NCI-H524 treated with DMSO at 0.1 percent for 48 hours (cell line): ENCODE measurements at regions not wholly inside any gene's neighbourhood (a gene's known extent, or its start where the extent isn't known, plus 50 kb on each side); places are given as distances from the start of the nearest gene placed in this dataset.
"Not testable (repeated sequence)": the region's sequence is repeated elsewhere in the genome, so short reads cannot be mapped to it uniquely, and the experiment has no call there.

Experiments
- DNase-seq: peaks from one replicate; lab custom pipeline; 2025; lab: John Stamatoyannopoulos, UW

DNA sequence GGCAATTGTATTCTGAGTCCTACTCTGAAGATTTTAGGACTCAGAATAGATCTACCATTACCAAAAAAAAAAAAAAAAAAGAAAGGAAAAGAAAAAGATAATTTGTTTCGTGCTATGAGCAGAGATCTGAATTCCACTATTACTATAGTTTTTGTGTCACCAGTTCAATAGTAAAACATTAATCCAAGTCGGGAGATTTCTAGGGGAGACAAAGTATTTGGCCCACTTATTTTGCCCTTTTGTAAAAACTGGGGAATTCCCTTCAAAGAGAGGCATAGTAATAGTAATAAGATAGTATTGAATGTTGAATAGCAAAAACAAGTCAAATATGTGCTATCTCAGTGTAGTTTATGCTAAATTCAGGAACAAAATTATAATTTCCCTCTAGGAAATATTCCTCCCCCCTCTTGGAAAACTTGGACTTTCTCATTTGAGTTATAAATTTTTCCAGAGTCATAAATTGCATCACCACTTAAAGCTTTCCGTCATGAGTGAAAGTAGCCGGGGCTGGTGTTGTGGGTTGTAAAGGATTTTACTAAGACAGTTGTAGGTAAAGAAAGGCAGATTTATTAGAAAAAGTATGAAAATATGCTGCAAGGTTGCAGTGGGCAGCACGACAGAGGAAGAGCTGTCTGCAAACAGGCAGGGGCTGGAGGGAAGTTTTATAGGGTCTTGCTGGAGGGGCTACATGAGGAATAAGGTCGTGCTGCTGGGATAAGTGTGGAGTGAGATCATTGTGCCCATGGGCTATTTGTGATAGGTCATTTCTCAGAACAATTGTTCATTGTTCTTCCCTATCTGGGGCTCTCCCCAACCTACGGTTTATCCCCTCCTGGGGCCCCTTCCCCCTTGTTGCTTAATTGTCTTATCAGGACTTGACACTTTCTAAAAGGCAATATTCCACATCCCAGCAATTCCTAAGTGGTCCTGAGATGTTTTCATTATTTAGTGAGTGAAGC lies 1009.9 kb downstream of the PLA2G4A start:
- DNase-seq, result no peak

GRCh38 chr1:187839873-187840272 lies 1011.1 kb downstream of the PLA2G4A start:
- no peak for DNase-seq

- no peak for DNase-seq
Observed at GRCh38 chr1:187840557-187840956, 1011.8 kb downstream of the PLA2G4A start.

GRCh38 chr1:187842406-187843165 lies 1013.8 kb downstream of the PLA2G4A start:
- DNase-seq, result no peak

DNA sequence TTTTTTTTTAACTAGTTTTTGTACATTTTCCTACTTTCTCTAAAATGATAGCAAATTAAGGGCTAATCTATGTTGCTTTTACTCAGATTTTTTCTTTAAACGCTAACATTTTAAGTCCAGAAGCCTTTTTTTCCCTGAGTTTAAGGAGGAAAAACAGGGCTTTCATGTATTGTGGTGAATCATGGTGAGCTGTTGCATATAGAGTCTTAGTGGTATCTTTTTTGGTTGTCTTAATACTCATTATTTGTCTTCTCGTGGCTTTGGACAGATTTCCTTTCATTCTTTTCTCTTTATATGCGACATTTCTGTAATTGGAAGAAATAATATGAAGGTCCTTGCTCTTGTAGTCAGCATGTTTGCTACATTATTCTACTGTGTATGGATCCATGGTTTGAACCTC lies 1015.6 kb downstream of the PLA2G4A start:
- no peak for DNase-seq

DNA sequence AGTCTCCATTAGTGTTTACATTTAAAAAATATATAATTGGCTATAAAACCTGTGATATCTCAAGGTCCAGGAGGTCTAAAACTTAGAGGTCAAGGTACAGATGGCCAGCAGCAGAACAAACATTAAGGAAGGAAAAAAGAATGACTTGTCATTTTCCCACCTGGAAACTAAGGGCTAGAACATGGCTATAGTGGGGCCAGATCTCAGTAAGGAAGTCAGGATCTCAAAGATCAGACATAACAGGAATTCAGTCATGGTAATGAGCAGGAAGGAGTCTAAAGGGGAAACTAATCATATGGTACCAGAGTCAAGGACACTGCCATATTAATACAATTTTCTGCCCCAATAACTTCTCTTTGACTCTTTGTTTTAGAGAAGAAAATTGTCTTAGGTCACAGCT lies 1018.8 kb downstream of the PLA2G4A start:
- DNase-seq, result no peak

GRCh38 chr1:187848321-187848720 lies 1019.6 kb downstream of the PLA2G4A start:
- no peak for DNase-seq

DNA sequence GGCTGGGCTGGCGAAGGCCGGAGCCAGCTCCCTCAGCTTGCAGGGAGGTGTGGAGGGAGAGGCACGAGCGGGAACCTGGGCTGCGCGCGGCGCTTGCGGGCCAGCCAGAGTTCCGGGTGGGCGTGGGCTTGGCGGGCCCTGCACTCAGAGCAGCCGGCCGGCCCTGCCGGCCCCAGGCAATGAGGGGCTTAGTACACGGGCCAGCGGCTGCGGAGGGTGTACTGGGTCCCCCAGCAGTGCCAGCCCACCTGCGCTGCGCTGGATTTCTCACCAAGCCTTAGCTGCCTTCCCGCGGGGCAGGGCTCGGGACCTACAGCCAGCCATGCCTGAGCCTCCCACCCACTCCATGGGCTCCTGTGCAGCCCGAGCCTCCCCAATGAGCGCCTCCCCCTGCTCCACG lies 1021.4 kb downstream of the PLA2G4A start:
- not testable (repeated sequence) for DNase-seq

GRCh38 chr1:187853505-187853904 lies 1024.8 kb downstream of the PLA2G4A start:
- DNase-seq, result no peak

DNA sequence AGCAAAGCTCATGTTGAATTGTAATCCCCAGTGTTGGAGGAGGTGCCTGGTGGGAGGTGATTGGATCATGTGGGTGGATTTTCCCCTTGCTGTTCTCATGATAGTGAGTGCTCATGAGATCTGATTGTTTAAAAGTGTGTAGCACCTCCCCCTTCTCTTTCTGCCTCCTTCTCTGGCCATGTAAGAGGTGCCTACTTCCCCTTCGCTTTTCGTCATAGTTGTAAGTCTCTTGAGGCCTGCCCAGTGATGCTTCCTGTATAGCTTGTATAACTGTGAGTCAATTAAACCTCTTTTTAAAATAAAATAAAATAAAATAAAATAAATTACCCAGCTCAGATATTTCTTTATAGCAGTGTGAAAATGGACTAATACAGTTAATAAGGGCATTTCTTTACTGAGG lies 1025.7 kb downstream of the PLA2G4A start:
- no peak for DNase-seq

DNA sequence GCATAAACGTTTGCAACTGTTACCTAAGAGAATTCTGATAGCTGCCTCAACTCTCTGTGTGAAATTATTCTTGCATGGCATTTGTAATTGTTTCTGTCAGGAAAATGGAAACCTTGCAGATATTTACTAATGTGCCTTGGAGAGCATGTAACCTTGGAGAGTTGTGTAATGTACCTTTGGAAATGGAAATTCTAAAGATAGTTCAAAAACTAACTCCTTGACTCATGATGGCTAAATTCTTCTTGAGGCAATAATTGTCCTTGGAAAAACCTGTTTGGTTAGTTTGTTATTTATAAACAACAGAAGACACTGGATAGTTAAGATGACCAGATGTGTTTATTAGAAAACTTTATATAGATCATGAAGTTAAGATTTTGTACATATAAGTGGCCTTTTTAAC lies 1033.8 kb downstream of the PLA2G4A start:
- no peak for DNase-seq

DNA sequence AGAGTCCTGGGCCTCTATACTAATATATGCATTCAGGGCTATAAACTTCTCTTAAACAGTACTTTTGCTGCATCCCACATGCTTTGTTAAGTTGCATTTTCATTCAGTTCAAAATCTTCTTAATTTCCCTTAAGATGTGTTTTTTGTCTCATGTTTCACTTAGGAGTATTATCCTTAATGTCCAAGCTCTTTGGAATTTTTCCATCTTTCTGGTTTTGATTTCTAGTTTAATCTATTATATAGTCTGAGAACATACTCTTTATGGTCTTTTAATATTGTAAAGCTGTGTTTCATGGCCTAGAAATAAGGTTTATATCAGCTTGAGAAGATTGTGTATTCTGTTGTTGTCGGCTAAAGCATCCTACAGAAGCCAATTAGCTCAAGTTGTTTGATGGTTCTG lies 1041.8 kb downstream of the PLA2G4A start:
- DNase-seq, result no peak

DNA sequence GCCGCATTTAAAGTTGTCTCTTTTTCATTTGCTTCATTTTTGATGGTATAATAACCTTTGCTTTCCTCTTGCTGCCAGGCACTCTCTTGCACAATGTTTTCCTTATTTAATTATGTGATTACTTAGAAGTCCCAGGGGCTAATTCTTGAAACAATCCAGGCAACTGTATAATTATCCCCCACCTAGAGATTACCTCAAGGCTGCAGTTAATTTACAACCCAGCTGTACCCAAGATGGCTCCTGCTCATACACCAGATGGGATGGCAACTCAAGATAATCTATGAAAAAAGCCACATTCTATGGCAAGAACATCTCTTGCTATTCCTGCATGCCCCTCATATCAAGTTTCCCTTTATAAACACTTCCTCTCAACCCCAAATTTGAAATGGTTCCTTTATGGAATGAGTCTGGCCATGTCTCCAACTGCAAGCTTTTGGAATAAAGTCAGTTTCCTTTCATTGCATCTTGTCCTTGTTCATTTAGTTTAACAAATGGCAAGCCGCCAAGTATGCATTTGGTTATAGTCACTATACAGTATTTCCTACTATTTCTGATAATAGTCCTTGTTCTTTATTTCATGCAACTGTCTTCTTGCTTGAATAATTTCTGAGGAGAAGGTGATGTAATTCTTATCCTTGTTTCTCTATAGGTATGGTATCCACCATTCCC lies 1042.6 kb downstream of the PLA2G4A start:
- DNase-seq, result peak; percentile 93

DNA sequence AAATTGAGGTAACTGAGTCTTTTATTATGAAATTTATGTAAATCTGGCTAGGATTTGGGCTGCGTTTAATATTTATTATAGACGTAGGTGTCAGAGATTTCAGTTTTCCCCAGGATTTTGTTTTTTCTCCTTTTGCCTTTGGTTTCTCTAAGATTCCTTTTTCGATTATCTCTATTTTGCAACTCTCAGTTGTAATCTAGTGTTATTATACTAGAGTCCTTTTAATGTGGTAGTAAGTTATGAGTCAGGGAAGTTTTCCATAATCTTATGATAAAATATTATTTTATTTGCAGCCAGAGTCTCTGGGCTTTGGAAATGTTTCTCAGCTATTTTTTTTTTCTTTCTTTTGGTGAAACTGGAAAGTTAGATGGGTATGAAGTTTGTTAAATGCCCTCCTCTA lies 1043.8 kb downstream of the PLA2G4A start:
- DNase-seq, result no peak

DNA sequence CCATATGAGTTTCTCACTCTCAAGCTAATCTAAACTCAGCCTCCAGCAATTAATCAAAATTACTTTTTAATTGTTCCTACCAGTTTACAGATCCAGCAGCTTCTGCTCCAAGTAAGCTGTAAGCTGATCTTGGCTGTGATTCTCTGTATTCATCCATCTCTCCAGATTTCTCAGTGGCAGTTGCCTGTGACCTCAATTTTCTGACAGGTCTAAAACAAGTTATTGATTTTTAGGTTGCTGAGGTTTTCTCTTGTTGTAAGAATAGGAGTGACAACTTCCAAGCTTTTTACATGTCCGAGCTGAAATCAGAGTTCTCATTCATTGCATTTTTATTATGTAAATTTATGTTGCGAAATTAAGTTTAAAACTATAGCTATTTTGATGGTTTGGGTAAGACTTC lies 1044.4 kb downstream of the PLA2G4A start:
- no peak for DNase-seq

DNA sequence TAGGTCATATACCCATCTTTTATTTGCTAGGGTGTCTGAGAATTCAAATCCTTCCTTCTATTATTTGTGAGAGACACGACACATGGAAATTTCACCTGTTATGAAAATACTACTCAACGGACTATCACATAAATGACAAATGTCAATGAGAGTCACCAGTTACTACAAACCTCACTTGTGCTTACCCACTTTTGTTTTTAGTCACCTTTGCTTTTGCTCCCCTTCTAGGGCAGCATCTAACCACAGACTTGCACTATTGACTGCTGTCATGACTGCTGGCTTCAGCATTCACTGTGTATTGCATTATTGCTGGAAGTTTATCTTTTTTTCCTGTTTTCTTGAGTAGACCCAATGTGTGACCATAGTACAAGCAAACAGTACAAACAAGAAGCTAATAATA lies 1048.0 kb downstream of the PLA2G4A start:
- DNase-seq, result no peak

DNA sequence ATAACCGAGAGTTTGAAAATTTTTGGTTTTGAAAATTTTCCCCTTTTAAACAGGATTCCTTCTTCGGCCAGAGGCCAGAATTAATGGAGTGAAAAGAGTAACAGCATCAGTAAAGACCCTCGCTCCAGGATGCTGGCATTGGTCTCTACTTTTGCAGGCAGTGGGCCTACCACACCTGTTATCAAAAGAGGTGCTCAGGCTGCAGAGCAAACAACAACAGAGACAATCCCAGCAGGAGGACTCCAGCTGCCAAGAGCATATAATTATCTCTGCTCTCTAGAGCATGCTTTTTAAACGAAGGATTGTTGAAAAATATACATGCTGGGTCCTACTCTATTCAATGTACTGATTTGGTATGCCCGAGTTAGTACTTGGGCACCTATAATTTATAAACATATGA lies 1048.5 kb downstream of the PLA2G4A start:
- no peak for DNase-seq

DNA sequence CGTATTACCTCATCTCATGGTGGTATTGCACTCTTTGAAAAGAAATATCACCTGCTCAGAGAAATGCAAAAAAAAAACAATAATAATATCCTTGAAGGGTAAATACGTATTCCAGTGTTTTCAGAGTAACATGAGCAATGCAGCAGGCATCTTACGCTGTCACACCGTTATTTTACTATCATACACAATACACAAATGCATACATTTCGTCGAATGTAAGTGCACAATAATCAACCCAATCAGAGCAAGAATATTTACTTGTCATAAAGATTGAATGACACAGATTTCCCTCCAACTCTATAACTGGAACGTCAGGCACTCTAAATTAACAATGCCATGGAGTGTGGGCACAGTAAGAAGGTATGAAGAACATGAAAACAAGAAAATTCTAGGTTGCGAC lies 1050.1 kb downstream of the PLA2G4A start:
- no peak for DNase-seq

DNA sequence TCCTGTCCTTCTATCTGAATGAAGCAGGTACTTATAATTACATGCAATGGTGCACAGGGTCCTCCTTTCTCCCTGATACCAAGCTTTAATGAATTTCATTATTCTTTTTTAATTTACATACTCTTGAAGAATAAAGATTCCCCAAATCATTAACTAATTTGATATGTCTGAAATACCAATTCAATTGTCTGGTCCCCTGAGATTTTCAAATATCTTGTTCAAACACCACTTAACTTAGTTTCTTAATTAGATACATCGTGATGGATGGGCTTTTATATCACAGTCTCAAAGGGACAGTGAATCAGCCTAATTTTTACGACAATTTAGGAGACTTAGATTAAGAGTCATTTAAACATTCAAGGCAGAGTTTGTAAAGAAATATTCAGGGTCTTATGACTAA lies 1054.6 kb downstream of the PLA2G4A start:
- no peak for DNase-seq

- DNase-seq, result no peak
Observed at GRCh38 chr1:187891993-187892682, 1063.4 kb downstream of the PLA2G4A start.

DNA sequence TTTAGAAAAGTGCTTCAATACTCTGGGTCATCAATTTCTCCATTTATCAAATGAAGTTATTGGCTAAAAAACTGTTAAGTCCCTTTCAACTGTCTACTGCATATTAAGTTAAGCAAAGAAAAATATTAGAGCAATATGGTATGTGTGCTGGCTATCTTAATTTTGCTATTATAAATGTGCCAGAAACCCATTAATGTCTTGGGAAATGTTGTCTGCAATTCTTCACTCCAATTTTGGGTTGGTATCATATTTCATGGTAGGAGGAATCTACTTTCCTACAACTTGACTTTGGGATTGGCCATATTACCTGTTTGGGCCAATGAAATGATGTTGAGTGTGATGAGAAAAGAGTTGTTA lies 1063.9 kb downstream of the PLA2G4A start:
- DNase-seq, result no peak

DNA sequence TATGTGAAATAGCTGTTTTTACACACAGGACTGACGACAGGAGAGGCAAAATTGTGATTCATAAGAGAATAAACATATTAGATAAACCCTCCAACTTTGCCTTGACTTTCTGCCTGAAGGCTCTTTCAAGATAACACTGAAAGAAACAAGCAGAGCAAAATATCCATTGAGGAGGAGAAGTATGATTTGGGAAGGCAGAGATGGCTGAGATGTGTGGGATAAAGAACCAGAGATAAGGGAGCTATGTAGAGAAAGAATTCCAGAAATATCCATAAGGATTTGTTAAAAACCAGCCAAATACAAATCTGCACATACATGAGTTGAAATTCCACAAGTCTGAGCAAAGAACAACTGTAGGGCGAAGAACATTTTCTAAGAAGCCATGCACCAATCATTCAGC lies 1064.7 kb downstream of the PLA2G4A start:
- DNase-seq, result no peak
